SU-DHL-6 (cell line): ENCODE measurements at regions not wholly inside any gene's neighbourhood (a gene's known extent, or its start where the extent isn't known, plus 50 kb on each side); places are given as distances from the start of the nearest gene placed in this dataset.
"Not testable (repeated sequence)": the region's sequence is repeated elsewhere in the genome, so short reads cannot be mapped to it uniquely, and the experiment has no call there.

Experiments
- H2AFZ ChIP-seq: fragments of 200-600 bp; sonication (generic); 2 replicates; pipeline ENCODE4 v1.6.1; 2014; ENCODE audit warnings: low read depth, mild to moderate bottlenecking, moderate library complexity, mixed read lengths, antibody characterized with exemption, low read length; ENCODE audit not compliant: severe bottlenecking
- H3F3A ChIP-seq: fragments of 200-600 bp; shearing (Covaris generic); 2 replicates; pipeline ENCODE4 v1.6.0; 2016; ENCODE audit warnings: antibody characterized with exemption, mild to moderate bottlenecking; ENCODE audit not compliant: insufficient read depth
- H3K27ac ChIP-seq: fragments of 200-600 bp; sonication (generic); 2 replicates; pipeline ENCODE4 v1.5.1; 2016; ENCODE audit warnings: low read depth, mild to moderate bottlenecking, low read length, moderate library complexity, mixed read lengths
- H3K27me3 ChIP-seq: fragments of 200-600 bp; sonication (generic), shearing (Covaris generic); 2 replicates; pipeline ENCODE4 v1.6.0; 2014; ENCODE audit warnings: mild to moderate bottlenecking, low read length
- H3K36me3 ChIP-seq: fragments of 200-600 bp; sonication (generic); 2 replicates; pipeline ENCODE4 v1.6.1; 2014; ENCODE audit warnings: mild to moderate bottlenecking, low read length, mixed read lengths
- H3K4me2 ChIP-seq: fragments of 300-600, 200-600 bp; shearing (Covaris generic), sonication (generic); 2 replicates; pipeline ENCODE4 v1.6.0; 2014; ENCODE audit warnings: low read length, low read depth, mild to moderate bottlenecking; ENCODE audit not compliant: poor library complexity, severe bottlenecking
- H3K4me3 ChIP-seq: fragments of 200-600 bp; sonication (generic); 2 replicates; pipeline ENCODE4 v1.5.1; 2014; ENCODE audit warnings: antibody characterized with exemption, low read length, mild to moderate bottlenecking, mixed read lengths; ENCODE audit not compliant: insufficient read depth, poor library complexity, severe bottlenecking
- H3K79me2 ChIP-seq: fragments of 200-600 bp; sonication (generic); 2 replicates; pipeline ENCODE4 v1.6.1; 2014; ENCODE audit warnings: mild to moderate bottlenecking, low read length, moderate library complexity; ENCODE audit not compliant: insufficient read depth
- H3K9ac ChIP-seq: fragments of 200-600 bp; sonication (generic); 2 replicates; pipeline ENCODE4 v1.7.0; 2014; ENCODE audit warnings: mild to moderate bottlenecking, low read length
- H3K9me2 ChIP-seq: fragments of 200-600 bp; sonication (generic); replicated peaks from 2 replicates; pipeline ENCODE4 v1.6.1; 2014; ENCODE audit warnings: low read length; ENCODE audit not compliant: insufficient read depth
- H3K9me3 ChIP-seq: fragments of 200-600 bp; sonication (generic); 2 replicates; pipeline ENCODE4 v1.6.1; 2014; ENCODE audit warnings: low read length, mixed read lengths; ENCODE audit not compliant: insufficient read depth
- H4K20me1 ChIP-seq: fragments of 200-600 bp; sonication (generic); 2 replicates; pipeline ENCODE4 v1.6.1; 2014; ENCODE audit warnings: low read depth, mild to moderate bottlenecking, antibody characterized with exemption, low read length, moderate library complexity, mixed read lengths
- CTCF ChIP-seq: fragments of 200-600 bp; sonication (generic); IDR thresholded peaks from one replicate; pipeline ENCODE4 v1.5.1; 2017; ENCODE audit warnings: antibody characterized with exemption, mild to moderate bottlenecking, low read length, moderate library complexity; ENCODE audit not compliant: insufficient read depth, poor library complexity, severe bottlenecking
- EZH2phosphoT487 ChIP-seq: fragments of 200-600 bp; sonication (generic), shearing (Covaris generic); conservative IDR thresholded peaks from 2 replicates; pipeline ENCODE4 v1.6.1; 2018; ENCODE audit warnings: mild to moderate bottlenecking, antibody characterized with exemption, low read length, moderate library complexity, mixed read lengths

- H3K36me3 ChIP-seq, result no peaks in the 10 kb centered on the region
- H3K79me2 ChIP-seq, result no peaks in the 10 kb centered on the region
- no peaks in the 10 kb centered on the region for H3K27me3 ChIP-seq
- H3K4me2 ChIP-seq, result no peak overlapping the region
- no peaks in the 10 kb centered on the region for H3K9me2 ChIP-seq
- no peaks in the 10 kb centered on the region for H3F3A ChIP-seq
- TF ChIP-seq CTCF (no peak), EZH2phosphoT487 (no peak)
- no peaks in the 10 kb centered on the region for H3K9me3 ChIP-seq
- H2AFZ ChIP-seq, result no peak overlapping the region
- H3K27ac ChIP-seq, result no peak overlapping the region
- H4K20me1 ChIP-seq, result no peaks in the 10 kb centered on the region
- no peak overlapping the region for H3K4me3 ChIP-seq
- no peak overlapping the region for H3K9ac ChIP-seq
These were observed 160.0 kb upstream of the SPRY1 start for GRCh38 chr4:123236606-123237005.

GRCh38 chr4:123240286-123240685 is 156.3 kb upstream of the SPRY1 start:
- H3K4me3 ChIP-seq, H3K4me2 ChIP-seq, H3F3A ChIP-seq, H3K27ac ChIP-seq, H3K9me2 ChIP-seq, H4K20me1 ChIP-seq, H3K9ac ChIP-seq, H3K27me3 ChIP-seq, H3K36me3 ChIP-seq, H3K9me3 ChIP-seq, H2AFZ ChIP-seq, H3K79me2 ChIP-seq: not testable (repeated sequence)

DNA sequence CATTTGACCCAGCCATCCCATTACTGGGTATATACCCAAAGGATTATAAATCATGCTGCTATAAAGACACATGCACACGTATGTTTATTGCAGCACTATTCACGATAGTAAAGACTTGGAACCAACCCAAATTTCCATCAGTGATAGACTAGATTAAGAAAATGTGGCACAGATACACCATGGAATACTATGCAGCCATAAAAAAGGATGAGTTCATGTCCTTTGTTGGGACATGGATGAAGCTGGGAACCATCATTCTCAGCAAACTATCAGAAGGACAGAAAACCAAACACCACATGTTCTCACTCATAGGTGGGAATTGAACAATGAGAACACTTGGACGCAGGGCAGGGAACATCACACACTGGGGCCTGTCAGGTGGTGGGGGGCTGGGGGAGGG is 153.4 kb upstream of the SPRY1 start:
- H3F3A ChIP-seq, H3K9me3 ChIP-seq, H3K79me2 ChIP-seq, H3K9ac ChIP-seq, H3K27me3 ChIP-seq, H3K4me3 ChIP-seq, H2AFZ ChIP-seq, H4K20me1 ChIP-seq, H3K36me3 ChIP-seq, H3K9me2 ChIP-seq, H3K4me2 ChIP-seq, H3K27ac ChIP-seq: not testable (repeated sequence)

- Histone ChIP-seq H2AFZ (no peak overlapping the region), H3K9me2 (no peaks in the 10 kb centered on the region), H4K20me1 (no peaks in the 10 kb centered on the region)
These were observed 152.5 kb upstream of the SPRY1 start for GRCh38 chr4:123244137-123244536.

More at GRCh38 chr4:123244137-123244536, 152.5 kb upstream of the SPRY1 start:
- no peaks in the 10 kb centered on the region for H3K36me3 ChIP-seq
- no peak for TF ChIP-seq CTCF
- no peak for TF ChIP-seq EZH2phosphoT487
- no peak overlapping the region for H3K9ac ChIP-seq
- no peaks in the 10 kb centered on the region for H3K27me3 ChIP-seq
- H3K4me2 ChIP-seq, result no peak overlapping the region
- no peaks in the 10 kb centered on the region for H3K79me2 ChIP-seq
- no peak overlapping the region for H3K4me3 ChIP-seq
- H3F3A ChIP-seq, result no peaks in the 10 kb centered on the region
- H3K9me3 ChIP-seq, result no peaks in the 10 kb centered on the region
- no peak overlapping the region for H3K27ac ChIP-seq
